ENCODE measurements at regions not wholly inside any gene's neighbourhood (a gene's known extent, or its start where the extent isn't known, plus 50 kb on each side); places are given as distances from the start of the nearest gene placed in this dataset.

DNA sequence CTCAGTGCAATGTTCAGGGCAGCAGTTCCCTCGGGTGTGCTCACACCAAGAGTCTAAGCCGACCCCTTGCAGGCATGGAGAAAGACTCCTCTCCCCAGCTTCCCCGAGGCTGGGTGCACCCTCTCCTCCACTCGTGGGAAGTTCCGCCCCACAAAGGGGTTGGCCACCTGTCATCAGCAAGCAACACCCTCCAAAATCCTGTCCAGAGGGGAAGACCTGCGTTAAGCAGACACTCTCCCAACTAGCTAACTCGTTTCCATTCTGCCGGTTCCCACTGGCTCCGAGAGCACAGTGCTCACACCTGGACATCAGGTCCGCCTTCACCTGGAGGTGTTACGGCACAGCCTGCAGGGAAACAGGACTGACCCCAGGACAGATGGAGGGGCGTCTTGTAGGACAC is 117.9 kb upstream of the IRX4 start:
- Histone ChIP-seq H3K4me3 (ENCODE audit: extremely low read depth in 1 of 4, insufficient read depth in 2 of 4, low read depth in 3 of 4, low read length in 4 of 4) (no peak overlapping the region), H2AFZ (ENCODE audit: low read length) (no peak overlapping the region), H3K56ac (replicated peaks; ENCODE audit: insufficient read length, low read depth, low read length) (no peak overlapping the region), H3K4ac (replicated peaks; ENCODE audit: insufficient read length, low read depth, low read length) (no peak overlapping the region), H3K14ac (ENCODE audit: insufficient read length) (no peak overlapping the region), H4K91ac (replicated peaks; ENCODE audit: insufficient read length, low read length) (no peak overlapping the region), H3K9ac (replicated peaks in 1 of 4; ENCODE audit: extremely low read depth in 1 of 4, low read depth in 3 of 4, low read length in 3 of 4) (no peak overlapping the region), H3K36me3 (ENCODE audit: control insufficient read depth in 2 of 4, insufficient read depth in 4 of 4, low read length in 3 of 4) (no peaks in the 10 kb centered on the region), H3K27me3 (replicated peaks in 1 of 4; ENCODE audit: control insufficient read depth in 3 of 4, extremely low read depth in 1 of 4, insufficient read depth in 3 of 4, low read length in 3 of 4) (no peaks in the 10 kb centered on the region), H3K4me2 (ENCODE audit: insufficient read depth in 1 of 2, low read depth in 2 of 2, low read length in 2 of 2) (no peak overlapping the region), H3K9me3 (ENCODE audit: insufficient read depth in 2 of 2, low read depth in 1 of 2, low read length in 1 of 2) (peaks cover 0 to 4% of the 10 kb centered on the region in 2 experiments; a peak in 1 of 4 replicates), H4K20me1 (replicated peaks in 1 of 2; ENCODE audit: control insufficient read depth in 1 of 2, insufficient read depth in 2 of 2, low read length in 2 of 2) (no peaks in the 10 kb centered on the region), H2BK15ac (ENCODE audit: low read length) (no peak overlapping the region), H2BK20ac (ENCODE audit: low read length) (no peak overlapping the region), H2BK12ac (ENCODE audit: low read depth, low read length) (no peak overlapping the region), H2BK5ac (ENCODE audit: low read depth, low read length) (no peak overlapping the region), H4K5ac (ENCODE audit: insufficient read length, low read depth, low read length) (no peak overlapping the region), H3K4me1 (replicated peaks in 1 of 4; ENCODE audit: control insufficient read depth in 3 of 4, insufficient read depth in 4 of 4, low read length in 3 of 4) (no peaks in the 10 kb centered on the region; a peak in 1 of 7 replicates), H2AK5ac (ENCODE audit: low read depth, low read length) (no peak overlapping the region), H3K23me2 (ENCODE audit: low read depth, low read length) (no peaks in the 10 kb centered on the region), H3K79me1 (ENCODE audit: low read depth, low read length) (no peaks in the 10 kb centered on the region), H3K23ac (ENCODE audit: insufficient read length) (no peak overlapping the region), H2BK120ac (replicated peaks; ENCODE audit: low read depth, low read length) (no peak overlapping the region), H4K8ac (ENCODE audit: extremely low read depth, insufficient read depth, low read length) (no peak overlapping the region), H3K27ac (ENCODE audit: low read depth, low read length) (no peak overlapping the region), H3K79me2 (ENCODE audit: control insufficient read depth in 1 of 2, insufficient read depth in 2 of 2, low read length in 2 of 2) (no peaks in the 10 kb centered on the region), H3K18ac (ENCODE audit: extremely low read depth, low read length) (no peak overlapping the region)
- TF ChIP-seq FOSL1 (IDR thresholded peaks at IDR 0.05; ENCODE audit: insufficient read depth, low read depth, low read length) = no peak
- no peak for TF ChIP-seq CHD2 (IDR thresholded peaks at IDR 0.05; ENCODE audit: low read length)
- TF ChIP-seq SIRT6 (IDR thresholded peaks at IDR 0.05; ENCODE audit: low read length) = no peak
- TF ChIP-seq RBBP5 (IDR thresholded peaks at IDR 0.05; ENCODE audit: borderline replicate concordance, low read depth, low read length) = no peak
- ChIA-PET POLR2A (ENCODE audit: partially characterized antibody) (no interaction called here), CTCF (ENCODE audit: partially characterized antibody) (no interaction called here)
- 93% methylated on average over 12 of the region's 12 CpGs; no CpG with 5 or more reads in 1 of the 2 experiments for WGBS, 2 experiments (ENCODE audit: extremely low coverage in 1 of 2, insufficient coverage in 1 of 2, insufficient read length in 1 of 2, insufficient replicate concordance in 2 of 2, low coverage in 1 of 2, low lambda C conversion rate in 2 of 2, missing lambda C conversion rate in 1 of 2)
- FAIRE-seq (no peak), DNase-seq (ENCODE audit: low read depth in 1 of 2, low spot score in 2 of 2) (no peak)

All from H1 (cell line).